ACC112 (cell line): ENCODE measurements at regions not wholly inside any gene's neighbourhood (a gene's known extent, or its start where the extent isn't known, plus 50 kb on each side); places are given as distances from the start of the nearest gene placed in this dataset.

Experiments used
- H2AFZ ChIP-seq: fragments of 200-600 bp; sonication (generic); one replicate; pipeline ENCODE4 v1.6.0; 2017; ENCODE audit warnings: antibody characterized with exemption, low read length; ENCODE audit not compliant: unreplicated experiment
- H3K27ac ChIP-seq: fragments of 200-600 bp; sonication (generic); 2 replicates; pipeline ENCODE4 v1.5.1; 2014; ENCODE audit warnings: low read depth, mild to moderate bottlenecking, antibody characterized with exemption, low read length, moderate library complexity
- H3K27me3 ChIP-seq: fragments of 200-600 bp; sonication (generic); 2 replicates; pipeline ENCODE4 v1.6.1; 2014; ENCODE audit warnings: mild to moderate bottlenecking, antibody characterized with exemption, low read length, moderate library complexity, mixed read lengths; ENCODE audit not compliant: insufficient read depth
- H3K36me3 ChIP-seq: fragments of 200-600 bp; sonication (generic); 2 replicates; pipeline ENCODE4 v1.6.1; 2016; ENCODE audit warnings: mild to moderate bottlenecking, antibody characterized with exemption, low read length, moderate library complexity, mixed read lengths; ENCODE audit not compliant: insufficient read depth
- H3K4me1 ChIP-seq: fragments of 200-600 bp; sonication (generic); one replicate; pipeline ENCODE4 v1.6.1; 2016; ENCODE audit warnings: low read length, mixed read lengths; ENCODE audit not compliant: insufficient read depth, unreplicated experiment, control insufficient read depth
- H3K4me3 ChIP-seq: fragments of 200-600 bp; sonication (generic); 2 replicates; pipeline ENCODE4 v1.5.1; 2014; ENCODE audit warnings: mild to moderate bottlenecking, low read depth, low read length
- H3K79me2 ChIP-seq: fragments of 200-600 bp; sonication (generic); one replicate; pipeline ENCODE4 v1.6.0; 2016; ENCODE audit warnings: low read length; ENCODE audit not compliant: control insufficient read depth, unreplicated experiment, insufficient read depth

GRCh38 chr7:25392588-25393338, 164.5 kb upstream of the NPVF start:
- Histone ChIP-seq H2AFZ (no peak overlapping the region), H3K36me3 (no peaks in the 10 kb centered on the region), H3K27ac (no peak overlapping the region), H3K79me2 (no peaks in the 10 kb centered on the region), H3K27me3 (peaks cover 19% of the 10 kb centered on the region; the same call in 1 of the 2 replicates), H3K4me3 (no peak overlapping the region), H3K4me1 (no peaks in the 10 kb centered on the region)

DNA sequence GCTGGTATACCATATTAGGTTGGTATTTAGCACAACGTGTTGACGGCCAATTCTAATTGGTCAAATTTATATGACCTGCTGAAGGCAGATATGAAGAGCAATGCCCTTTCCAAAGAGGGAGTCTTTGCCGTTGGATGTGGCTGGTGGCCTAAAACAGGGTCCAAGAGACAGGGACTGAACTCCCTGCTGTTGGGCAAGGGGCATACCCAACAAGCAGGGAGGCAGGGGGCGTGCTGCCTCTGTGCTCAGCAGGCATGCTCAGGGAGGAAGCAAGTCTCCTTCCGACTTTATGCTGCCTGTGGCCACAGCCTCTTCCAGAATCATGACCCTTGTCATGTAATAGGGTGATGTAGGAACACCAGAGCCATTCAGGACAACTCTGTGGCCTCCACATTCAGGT, 167.7 kb upstream of the NPVF start:
- Histone ChIP-seq H3K36me3 (no peaks in the 10 kb centered on the region), H3K4me1 (no peaks in the 10 kb centered on the region), H2AFZ (no peak overlapping the region), H3K27me3 (peaks cover 7% of the 10 kb centered on the region; the same call in 1 of the 2 replicates), H3K79me2 (no peaks in the 10 kb centered on the region), H3K4me3 (no peak overlapping the region), H3K27ac (no peak overlapping the region)

DNA sequence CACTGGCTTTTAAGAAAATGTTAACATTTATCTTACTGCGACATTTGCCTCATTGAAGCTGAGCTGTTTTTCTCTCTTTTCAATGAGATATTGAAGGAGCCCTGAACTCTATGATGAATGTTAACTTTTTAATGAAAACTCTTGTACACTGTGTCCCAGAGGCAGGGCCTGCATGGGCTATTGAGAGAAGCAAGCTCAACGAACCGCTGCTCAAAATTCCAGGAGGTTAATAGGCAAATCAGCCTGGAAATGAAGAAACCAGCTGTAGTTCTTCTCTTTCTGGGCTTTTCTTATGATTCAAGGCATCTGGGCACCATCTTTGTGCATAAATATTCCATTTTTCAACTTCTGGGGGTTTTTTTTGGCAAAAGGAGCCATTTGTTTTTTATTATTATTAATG, 168.4 kb upstream of the NPVF start:
- H3K79me2 ChIP-seq, result no peaks in the 10 kb centered on the region
- H2AFZ ChIP-seq, result no peak overlapping the region
- H3K27ac ChIP-seq, result no peak overlapping the region
- H3K4me3 ChIP-seq, result no peak overlapping the region
- no peaks in the 10 kb centered on the region for H3K36me3 ChIP-seq
- no peaks in the 10 kb centered on the region for H3K4me1 ChIP-seq
- H3K27me3 ChIP-seq, result peaks cover 7% of the 10 kb centered on the region; the same call in 1 of the 2 replicates

- Histone ChIP-seq H3K79me2 (no peaks in the 10 kb centered on the region), H3K4me1 (no peaks in the 10 kb centered on the region), H3K27me3 (peaks cover 7% of the 10 kb centered on the region; the same call in 1 of the 2 replicates), H3K36me3 (no peaks in the 10 kb centered on the region), H3K27ac (no peak overlapping the region), H3K4me3 (no peak overlapping the region), H2AFZ (no peak overlapping the region)
Measured at GRCh38 chr7:25398418-25398817, 170.1 kb upstream of the NPVF start.

DNA sequence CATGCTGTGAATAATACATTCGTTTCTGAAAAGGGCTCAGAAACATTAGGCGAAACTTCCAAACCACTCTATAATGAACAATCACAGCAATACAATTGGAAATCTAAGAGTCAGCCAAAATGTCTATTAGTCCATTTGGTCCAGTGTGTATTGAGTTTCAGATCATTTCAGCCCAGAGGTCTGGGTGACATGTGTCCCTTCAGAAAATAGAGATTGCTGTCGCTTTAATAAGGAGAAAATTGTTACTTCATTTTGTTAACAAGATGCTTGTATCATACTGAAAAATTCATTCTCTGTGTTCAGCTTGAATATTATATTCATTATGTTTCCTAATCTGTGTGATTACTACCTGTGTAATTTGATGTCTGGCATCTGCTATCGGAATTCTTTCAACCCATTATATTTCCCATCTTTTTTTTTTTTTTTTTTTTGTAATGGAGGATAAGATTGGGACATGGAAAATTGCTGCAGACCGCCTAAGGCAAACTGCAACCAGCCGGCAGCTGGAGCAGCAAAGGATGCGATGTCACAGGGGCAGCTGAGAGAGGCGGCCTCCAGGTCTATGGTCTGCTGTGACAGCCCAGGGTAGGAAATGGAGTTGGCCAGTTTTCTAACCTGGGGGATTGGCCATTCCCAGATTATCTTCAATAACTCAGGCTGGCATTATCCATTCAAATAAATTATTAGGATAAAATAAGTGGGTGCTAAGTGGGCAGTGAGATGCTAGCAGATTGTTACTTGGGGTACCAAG, 170.9 kb upstream of the NPVF start:
- Histone ChIP-seq H3K27ac (no peak overlapping the region), H3K36me3 (no peaks in the 10 kb centered on the region), H2AFZ (no peak overlapping the region), H3K79me2 (no peaks in the 10 kb centered on the region), H3K27me3 (peaks cover 7% of the 10 kb centered on the region; the same call in 1 of the 2 replicates), H3K4me1 (no peaks in the 10 kb centered on the region), H3K4me3 (no peak overlapping the region)

GRCh38 chr7:25402532-25402931, 174.2 kb upstream of the NPVF start:
- Histone ChIP-seq H3K27ac (no peak overlapping the region), H3K4me3 (no peak overlapping the region), H3K27me3 (peaks cover 3% of the 10 kb centered on the region; the same call in 1 of the 2 replicates), H3K36me3 (no peaks in the 10 kb centered on the region), H3K4me1 (no peaks in the 10 kb centered on the region), H3K79me2 (no peaks in the 10 kb centered on the region), H2AFZ (no peak overlapping the region)

GRCh38 chr7:25405736-25406135, 177.4 kb upstream of the NPVF start:
- Histone ChIP-seq H3K36me3 (no peaks in the 10 kb centered on the region), H3K4me3 (no peak overlapping the region), H2AFZ (no peak overlapping the region), H3K4me1 (no peaks in the 10 kb centered on the region), H3K79me2 (no peaks in the 10 kb centered on the region), H3K27ac (no peak overlapping the region), H3K27me3 (no peaks in the 10 kb centered on the region)

- Histone ChIP-seq H3K4me1 (no peaks in the 10 kb centered on the region), H2AFZ (no peak overlapping the region), H3K27ac (no peak overlapping the region), H3K27me3 (no peaks in the 10 kb centered on the region), H3K79me2 (no peaks in the 10 kb centered on the region), H3K4me3 (no peak overlapping the region), H3K36me3 (no peaks in the 10 kb centered on the region)
Measured at GRCh38 chr7:25407053-25407452, 178.8 kb upstream of the NPVF start.

DNA sequence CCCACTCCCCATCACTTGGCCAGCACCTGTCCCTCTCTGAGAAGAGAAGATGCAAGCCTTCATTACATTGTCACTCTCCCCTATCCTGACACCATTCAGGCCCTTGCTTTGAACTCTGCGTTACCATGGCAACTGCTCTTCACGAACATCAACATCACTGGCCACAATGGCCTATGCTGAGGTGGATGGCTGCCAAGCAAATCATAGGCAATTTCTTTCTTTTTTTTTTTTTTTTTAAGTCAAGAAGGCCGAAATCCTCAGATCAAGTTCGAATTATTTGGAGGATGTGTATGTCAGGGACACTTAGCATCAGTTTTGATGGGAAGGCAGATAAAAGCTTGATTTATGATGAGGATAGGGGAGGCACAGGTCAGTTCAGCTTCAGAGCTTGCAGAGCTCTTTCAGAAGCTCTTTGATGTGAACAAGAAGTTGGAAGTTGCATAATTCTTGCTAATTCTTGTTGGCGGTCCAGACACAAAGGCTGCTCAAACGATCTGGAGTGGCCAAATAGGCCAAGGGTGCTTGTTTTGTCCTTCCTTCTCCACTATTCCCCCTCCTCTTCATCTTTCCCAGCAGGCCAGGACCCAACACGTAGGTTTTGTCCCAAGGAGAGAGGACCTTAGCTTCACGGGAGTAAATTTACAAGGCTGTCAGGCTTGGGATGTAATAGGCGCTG, 179.9 kb upstream of the NPVF start:
- no peaks in the 10 kb centered on the region for H3K27me3 ChIP-seq
- H2AFZ ChIP-seq, result no peak overlapping the region
- H3K27ac ChIP-seq, result no peak overlapping the region
- H3K4me3 ChIP-seq, result no peak overlapping the region
- no peaks in the 10 kb centered on the region for H3K4me1 ChIP-seq
- no peaks in the 10 kb centered on the region for H3K36me3 ChIP-seq
- H3K79me2 ChIP-seq, result no peaks in the 10 kb centered on the region

GRCh38 chr7:25408876-25409275, 180.6 kb upstream of the NPVF start:
- H3K36me3 ChIP-seq, result no peaks in the 10 kb centered on the region
- H3K4me3 ChIP-seq, result no peak overlapping the region
- no peak overlapping the region for H2AFZ ChIP-seq
- no peaks in the 10 kb centered on the region for H3K27me3 ChIP-seq
- H3K4me1 ChIP-seq, result no peaks in the 10 kb centered on the region
- H3K27ac ChIP-seq, result no peak overlapping the region
- no peaks in the 10 kb centered on the region for H3K79me2 ChIP-seq
